Left kidney (tissue), 1 donor: ENCODE measurements at regions not wholly inside any gene's neighbourhood (a gene's known extent, or its start where the extent isn't known, plus 50 kb on each side); places are given as distances from the start of the nearest gene placed in this dataset.
"Not testable (repeated sequence)": the region's sequence is repeated elsewhere in the genome, so short reads cannot be mapped to it uniquely, and the experiment has no call there.

Source experiments
- DNase-seq: peaks from one replicate; pipeline ENCODE4 v3.0.0-alpha.2; 2013

DNA sequence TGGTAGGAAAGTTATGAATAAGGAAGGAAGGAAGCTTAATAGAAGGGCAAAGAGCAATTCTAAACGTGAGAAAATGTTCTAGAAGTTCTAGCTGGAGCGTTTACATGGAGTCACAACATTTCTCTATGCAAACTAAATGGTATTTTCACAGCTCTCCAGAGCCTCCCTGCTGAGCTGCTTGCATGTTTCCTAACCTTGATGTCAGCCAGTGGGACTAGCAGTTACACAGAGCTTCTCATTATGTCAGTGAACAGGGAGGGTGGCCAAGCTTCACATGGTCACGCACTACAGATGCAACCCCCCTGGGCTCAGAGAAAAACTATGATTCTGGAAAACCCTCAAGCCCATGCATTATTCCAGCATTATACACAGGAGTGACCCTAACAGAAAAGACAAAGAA is 153.4 kb upstream of the CCDC150 start:
- no peak for DNase-seq

DNA sequence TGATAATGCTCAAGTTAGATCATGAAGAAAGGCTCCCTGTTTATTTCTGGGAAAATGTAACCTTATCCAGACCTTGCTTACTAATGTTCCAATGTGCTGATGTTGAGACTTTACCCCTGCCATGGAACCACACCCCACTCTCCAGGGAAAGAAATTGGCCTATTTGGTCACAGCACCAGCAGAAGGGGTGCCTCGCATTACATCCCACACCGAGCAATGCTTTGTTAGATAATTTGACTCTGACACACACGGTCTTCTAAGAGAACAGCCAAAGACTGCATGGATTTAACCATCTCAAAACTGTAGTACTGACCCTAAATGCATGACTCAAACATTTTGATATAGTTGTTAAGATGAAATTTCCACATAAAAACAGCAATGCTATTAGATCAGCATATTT is 152.1 kb upstream of the CCDC150 start:
- DNase-seq, result no peak

DNA sequence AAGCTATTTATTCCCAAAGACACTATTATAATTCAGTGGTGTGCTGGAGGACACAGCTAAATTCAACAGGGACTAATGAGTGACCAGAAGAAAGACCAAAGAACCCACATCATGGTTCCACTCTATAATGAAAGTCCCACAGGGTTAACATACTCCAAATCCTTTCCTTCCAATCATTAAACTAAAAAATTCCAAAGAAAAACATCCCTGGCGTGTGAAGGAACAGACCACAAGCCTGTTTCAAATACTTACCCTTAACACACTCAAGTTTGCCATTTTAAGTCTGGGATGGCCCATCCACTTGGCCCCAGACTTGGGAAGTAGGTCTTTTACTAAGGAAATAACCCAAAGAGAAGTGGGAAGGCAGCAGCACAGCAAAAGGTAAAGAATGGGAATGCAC is 150.1 kb upstream of the CCDC150 start:
- DNase-seq, result no peak

DNA sequence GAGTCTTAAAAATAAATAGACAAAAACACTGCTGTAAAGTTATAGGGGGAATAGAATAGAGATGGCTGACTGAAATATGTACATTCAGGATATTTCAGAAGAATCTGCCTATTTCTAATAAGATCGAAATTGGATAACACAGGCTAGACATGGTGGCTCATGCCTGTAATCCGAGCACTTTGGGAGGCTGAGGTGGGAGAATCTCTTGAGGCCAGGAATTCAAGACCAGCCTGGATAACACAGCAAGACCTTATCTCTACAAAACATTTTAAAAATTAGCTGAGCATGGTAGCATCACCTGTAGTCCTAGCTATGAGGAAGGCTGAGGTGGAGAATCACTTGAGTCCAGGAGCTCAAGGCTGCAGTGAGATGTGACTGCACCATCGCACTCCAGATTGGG is 146.6 kb upstream of the CCDC150 start:
- no peak for DNase-seq

DNA sequence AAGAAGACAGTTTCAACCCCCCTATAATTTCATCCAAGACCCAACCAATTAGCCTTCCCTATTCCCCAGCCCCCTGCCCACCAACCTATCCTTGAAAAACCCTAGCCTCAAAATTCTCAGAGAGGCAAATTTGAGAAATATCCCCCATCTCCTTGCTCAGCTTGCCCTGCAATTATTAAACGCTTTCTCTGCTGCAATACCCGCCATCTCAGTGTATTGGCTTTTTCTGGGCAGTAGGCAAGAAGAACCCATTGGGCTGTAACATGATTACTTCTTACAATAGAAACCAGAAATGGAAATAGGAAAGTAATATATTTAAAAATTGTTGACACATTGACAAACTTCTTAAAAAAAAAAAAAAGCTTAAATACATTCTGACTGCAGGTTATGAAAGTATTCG is 140.6 kb upstream of the CCDC150 start:
- DNase-seq, result no peak

DNA sequence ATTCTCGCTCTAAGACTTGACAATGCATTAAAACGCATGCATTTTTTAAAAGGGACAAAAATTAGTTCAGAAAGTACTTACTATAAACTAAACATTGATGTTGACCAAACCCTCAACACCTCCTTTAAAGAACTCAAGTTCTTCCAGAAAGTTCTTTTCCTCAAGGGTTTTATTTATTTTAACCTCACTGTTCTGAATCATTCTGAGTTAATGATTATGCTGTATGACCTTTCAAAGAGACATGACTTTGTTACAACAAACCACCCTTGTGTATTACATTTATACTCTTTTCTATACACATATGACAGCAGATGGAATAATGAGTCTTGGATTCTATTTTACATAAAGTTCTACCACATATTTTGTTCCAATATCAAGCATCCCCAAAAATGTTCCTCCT is 139.8 kb upstream of the CCDC150 start:
- DNase-seq, result no peak

DNA sequence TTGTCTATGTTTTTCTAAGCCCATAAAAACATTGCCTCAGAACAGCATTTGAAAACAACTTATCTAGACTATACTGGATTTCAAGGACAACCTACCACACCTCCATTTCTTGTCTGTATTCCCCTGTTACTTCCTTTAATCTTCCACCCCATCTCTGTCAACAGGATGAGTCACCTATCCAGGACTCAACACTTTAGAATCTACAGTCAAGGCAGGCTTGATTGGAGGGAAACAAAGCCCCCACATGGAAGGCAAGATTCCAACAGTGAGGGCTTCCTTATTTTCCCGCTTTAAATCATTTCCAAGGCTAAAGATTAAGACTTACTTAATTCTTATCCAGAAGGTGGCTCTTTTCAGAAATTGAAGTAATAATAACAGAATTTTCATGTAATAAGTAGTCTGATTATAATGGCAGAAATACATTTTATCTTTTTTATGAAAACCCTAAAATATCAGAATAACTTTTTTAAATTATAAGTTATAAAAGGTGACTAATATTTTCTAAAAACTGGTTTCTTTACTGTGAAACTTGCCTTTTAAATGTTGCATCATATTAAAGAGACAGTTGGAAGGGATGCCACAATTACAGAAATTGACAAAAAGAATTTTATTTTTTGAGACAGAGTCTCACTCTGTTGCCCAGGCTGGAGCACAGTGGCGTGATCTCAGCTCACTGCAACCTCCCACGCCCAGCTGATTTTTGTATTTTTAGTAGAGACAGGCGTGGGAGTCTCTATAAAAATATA is 138.7 kb upstream of the CCDC150 start:
- DNase-seq, result no peak

DNA sequence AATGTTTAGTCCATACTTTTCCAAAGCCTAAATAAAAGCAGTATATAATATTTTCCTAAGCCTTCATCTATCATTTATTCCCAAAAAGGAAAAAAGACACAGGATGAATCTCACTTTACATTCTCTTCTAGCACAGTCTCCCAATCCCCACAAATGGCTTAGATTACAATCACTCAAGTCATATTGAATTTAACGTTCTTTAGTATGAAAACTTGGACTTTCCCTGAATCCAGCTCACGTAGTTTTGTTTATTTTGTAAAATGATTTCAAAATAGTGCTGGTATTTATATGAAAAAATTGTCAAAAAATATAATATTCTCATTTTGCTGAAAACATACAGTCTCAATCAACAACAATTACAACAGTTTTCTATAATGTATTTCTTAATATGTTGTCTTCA is 137.7 kb upstream of the CCDC150 start:
- no peak for DNase-seq

DNA sequence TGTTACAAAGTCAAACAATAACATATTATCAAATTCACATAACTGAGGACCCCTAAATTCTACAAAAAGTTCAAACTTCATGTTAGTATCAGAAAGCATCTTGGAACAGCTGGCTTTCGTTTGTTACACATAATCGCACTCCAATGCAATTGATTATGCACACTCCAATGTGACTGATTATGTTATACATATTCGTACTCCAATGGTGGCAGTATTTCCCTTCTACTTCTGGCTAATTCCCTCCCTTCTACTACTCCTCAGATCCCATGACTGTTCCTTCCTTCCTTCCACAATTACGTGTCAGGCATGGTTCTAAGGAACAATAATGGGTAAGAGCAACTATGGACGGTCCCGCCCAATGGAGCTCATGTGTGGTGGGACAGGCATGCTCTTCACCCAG is 137.1 kb upstream of the CCDC150 start:
- DNase-seq, result no peak

DNA sequence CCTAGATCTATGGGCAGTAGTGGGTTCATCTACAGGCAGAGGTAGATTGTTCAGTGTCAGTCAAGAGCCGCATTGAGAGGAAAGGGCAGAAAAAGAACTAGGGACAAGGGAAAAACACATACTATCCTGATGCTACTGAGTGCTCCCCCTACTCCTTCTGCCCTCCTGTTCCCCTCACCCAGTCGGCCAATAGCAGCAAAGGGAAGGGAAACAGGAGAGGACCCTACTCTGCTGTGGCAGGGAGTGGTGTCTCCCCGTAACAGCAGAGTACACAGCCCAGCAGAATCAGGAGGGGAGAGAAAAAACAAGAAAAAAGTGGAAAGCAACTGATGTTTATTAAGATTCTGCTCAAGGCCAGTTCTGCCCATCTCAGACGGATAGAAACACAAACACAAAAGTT is 136.1 kb upstream of the CCDC150 start:
- DNase-seq, result no peak

DNA sequence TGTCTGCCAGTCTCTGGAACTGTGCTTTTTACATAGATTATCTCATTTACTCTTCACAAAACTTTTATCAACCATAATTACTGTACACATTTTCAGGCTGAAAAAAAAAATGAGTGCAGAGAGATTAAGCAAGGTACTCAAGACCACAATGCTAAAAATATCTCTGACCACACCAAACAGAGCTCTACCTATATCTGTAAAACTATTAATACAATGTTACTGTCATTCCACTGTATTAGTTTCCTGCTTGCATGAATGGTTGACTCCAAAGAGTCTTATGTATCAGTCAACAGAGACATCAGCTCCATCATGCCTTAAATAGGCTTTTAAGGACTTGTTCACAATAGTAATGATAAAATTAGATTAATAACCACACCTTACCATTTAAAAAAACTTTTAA is 134.7 kb upstream of the CCDC150 start:
- DNase-seq, result no peak

DNA sequence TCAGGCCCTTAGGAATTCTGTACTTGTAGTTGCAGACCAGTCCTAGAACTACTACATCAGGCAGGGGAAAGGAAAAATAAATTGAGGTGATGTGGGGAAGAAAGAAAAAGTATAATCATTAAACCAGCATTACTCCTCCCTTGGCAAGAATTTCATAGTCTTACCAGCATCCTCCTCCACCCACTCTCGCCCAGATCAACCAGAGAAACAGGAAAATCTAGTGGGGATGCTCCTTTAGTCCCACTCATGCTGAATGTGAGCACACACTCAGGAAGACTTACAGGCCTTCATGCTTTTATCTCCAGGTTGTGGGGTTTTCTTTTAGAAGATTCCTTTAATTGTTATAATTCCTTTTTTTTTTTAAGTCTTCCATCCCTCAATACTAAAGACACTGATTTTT is 129.3 kb upstream of the CCDC150 start:
- no peak for DNase-seq

DNA sequence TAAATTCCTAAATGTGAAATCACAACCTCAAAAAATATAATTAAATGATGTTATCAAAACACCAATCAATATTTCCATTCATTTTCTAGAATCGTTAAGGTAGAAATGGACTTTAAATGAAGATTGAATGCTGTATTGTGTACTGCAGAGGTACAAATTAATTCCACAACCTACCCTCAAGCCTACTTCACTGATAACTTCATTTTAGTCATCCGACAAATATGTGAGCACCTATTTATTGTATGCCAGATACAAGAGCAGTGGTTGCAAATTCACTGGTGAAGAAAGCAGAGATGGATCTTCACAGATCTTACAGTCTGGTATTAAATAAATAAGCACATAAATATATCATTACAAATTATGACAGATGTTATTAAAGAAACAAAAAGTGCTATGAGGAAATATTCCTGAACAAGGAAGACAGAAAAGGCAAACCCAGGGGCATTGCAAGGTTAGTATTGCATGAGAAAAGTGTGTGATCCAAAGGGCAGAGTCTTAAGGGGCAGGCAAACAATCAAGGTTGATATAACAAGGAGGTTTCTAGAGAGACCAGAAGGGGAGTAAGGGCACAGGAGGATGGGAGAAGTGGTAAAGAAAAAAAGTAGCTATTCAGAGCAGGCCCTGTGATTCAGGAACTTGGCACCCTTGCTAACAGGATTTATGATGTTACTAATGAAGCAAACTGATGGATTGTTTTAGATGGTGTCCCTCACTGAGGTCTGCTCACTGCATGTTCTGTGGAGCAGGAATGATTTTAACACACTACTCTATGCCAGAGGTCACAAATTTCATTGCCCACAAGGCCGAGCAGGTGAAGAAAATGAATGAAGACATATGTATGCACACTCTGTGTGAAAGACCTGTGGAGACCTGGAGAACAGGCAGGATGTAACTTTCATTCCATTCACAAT is 128.0 kb upstream of the CCDC150 start:
- no peak for DNase-seq

DNA sequence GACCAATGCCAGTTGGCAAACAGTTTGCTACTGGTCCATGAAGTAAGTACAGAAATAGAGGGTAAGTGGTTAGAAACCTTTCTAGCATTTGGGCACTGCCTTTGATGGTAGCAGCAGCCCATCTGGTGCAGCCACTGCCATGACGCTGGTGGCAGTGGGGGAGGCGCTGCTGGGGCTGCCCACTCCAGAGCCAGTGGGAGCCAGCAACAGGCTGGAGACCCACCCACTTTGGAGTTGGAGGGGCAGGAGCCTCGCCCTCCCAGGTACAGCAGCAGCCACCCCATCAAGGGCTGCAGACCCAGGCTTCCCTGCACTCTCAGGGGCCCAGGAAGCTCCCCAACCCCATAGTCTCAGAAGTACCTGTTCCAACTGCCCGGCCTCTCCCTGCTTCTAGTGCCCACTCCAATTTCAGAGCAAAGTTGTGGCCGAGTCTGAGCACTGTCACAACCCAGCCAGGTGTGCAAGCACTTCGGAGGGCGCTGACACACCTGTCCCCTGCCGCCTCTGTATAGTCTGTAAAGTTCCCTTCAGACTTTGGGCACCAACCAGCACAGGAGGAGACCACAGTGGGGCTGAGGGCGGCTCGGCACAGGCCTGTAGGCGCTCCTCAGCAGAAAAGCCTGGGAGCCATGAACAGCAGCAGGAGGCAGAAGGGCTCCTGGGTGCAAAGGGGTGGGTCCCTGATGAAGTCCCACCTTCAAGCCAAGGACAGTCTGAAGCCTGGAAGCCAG is 125.6 kb upstream of the CCDC150 start:
- DNase-seq, result no peak

DNA sequence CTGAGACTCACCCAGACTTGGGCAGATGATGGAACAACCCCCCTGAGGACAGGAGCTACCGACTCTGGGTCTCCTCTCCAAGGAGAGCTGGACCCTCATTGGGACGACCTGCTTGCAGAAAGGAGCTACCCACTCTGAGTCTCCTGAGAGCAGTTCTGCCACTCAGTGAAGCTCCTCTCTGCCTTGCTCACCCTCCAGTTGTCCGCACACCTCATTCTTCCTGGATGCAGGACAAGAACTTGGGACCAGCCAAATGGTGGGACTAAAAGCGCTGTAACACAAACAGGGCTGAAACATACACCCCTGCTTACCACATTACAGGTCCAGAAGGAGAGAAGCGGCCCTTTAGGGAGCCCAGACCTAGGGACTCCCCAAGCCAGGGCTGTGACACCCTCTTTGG is 124.9 kb upstream of the CCDC150 start:
- no peak for DNase-seq

DNA sequence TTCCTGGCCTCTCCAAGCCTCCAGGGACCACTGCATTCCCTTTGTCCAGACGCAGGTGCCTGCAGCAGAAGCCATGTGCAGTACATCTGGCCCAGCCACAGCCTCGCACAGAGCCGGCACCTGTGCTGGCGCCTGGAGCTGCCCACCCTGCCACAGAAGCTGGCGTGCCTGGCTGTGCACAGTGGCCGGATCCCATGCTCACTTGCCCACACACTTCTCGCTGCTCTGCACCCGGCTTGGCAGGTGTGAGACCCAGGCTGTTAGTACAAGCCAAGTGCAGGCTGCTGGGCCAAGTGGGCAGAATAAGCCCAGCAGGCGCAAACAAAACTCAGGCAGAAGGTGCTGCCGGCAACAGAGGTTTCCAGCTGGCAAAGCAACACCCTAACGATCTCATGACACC is 124.5 kb upstream of the CCDC150 start:
- no peak for DNase-seq

DNA sequence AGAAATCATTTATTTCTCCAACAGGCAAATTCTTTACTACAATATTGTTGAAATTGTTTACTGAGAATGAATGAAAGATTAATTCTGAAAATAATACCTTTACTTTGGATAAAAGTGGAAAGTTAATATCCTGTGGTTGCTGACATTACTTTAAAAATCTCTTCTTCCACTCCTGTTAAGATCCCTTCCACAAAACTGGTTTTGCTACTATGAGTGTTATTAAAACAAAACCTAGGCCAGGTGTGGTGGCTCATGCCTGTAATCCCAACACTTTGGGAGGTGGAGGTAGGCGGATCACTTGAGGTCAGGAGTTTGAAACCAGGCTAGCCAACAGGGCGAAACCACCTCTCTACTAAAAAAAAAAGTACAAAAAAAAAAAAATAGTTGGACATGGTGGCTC is 123.9 kb upstream of the CCDC150 start:
- DNase-seq, result no peak

DNA sequence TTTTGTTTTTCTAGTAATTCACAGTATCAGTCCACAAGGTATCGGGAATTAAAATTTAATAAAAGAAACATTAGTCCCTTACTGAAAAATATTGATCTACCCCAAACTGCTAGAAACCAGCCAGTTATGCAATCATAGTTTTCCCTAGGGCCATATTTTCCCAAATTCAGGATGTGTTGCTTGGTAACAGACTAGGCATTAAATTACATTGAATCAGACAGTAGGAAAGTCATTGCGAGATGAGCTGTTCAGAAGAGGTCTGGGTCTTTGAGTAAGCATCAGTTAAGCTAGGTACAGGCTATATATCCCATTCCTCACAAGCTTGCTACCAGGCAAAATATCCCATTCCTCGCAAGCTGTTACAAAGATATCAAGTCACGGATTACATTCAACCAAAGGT is 123.0 kb upstream of the CCDC150 start:
- DNase-seq, result no peak

DNA sequence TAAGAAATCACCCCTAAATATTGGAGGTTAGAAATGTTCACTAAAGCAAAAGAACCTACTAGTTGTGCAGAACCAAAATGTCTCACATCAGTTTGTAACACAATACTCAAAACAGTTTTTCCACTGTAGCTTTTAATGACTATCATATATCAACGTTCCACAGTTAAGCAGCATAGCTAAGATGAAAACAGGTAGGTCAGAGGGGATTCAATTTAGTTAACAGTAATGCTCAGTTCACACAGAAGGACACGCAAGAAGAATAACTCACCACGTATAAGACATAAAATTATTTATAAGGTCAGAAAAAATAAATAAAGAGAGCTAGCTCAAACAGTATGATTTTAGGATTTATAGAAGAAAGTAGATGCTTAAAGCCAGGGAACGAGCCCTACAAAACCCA is 118.9 kb upstream of the CCDC150 start:
- DNase-seq, result peak; percentile 25

DNA sequence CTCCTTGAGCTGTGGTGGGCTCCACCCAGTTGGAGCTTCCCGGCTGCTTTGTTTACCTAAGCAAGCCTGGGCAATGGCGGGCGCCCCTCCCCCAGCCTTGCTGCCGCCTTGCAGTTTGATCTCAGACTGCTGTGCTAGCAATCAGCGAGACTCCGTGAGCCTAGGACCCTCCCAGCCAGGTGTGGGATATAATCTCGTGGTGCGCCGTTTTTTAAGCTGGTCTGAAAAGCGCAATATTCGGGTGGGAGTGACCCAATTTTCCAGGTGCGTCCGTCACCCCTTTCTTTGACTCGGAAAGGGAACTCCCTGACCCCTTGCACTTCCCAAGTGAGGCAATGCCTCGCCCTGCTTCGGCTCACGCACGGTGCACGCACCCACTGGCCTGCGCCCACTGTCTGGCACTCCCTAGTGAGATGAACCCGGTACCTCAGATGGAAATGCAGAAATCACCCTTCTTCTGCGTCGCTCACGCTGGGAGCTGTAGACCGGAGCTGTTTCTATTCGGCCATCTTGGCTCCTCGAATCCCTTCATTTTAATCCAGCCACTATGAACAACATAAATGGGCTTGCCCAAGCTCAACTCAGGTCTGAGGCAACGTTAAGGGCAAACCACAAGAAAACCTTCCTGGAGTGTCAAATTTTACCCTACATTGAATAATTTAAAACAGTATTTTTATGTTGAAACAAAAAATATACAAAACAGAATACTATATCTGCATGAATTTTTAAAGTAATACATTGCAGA is 112.4 kb upstream of the CCDC150 start:
- not testable (repeated sequence) for DNase-seq

DNA sequence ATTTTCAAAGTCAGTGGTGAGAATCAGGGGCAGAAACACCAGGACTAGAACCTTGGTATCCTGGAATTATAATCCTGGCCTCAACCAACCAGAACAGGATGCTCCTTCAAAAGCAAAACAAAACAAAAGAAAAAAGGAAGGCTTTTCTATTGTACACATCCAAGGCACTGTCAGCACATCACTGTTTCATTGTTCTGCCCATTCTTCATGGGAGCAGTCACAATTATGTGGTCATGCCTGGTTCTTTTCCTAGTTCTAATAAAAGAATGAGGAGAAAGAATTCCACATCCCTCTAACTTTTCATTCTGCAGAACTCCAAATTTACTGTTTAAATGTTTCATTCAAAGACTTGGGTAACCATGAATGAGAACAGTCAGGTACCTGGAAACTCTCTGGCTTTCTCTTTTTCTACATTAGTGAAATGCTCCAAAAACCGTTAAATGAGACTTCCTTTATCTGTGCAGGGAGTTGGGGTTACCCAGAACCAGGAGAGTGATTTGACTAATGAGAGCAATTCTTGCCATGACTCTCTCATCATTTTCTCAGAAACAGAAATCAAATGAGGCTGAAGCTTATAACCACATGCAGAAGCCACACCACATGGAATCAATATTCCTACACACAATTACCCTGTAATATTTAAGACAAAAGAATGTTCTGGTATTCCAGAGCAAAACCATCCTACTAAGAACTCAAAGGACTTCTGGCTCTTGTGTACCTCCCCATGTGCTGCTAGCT is 110.9 kb upstream of the CCDC150 start:
- DNase-seq, result no peak

DNA sequence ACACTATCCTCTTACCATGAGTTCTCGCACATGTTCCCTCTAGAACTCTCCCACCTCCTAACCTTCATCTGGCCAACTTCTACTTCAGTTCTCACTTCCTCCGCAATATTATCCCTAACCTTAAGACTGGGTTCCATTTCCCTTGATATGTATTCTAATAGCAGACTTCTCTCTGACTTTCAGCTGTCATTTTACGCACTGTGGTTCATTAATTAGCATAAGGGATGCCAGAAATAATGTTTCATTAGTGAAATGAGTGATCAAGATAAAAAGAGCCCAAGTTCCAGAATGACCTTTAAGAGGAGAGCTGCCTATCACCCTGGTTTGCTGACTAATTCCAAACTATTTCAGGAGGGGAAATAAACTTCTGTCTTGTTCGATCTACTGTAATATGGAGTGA is 108.6 kb upstream of the CCDC150 start:
- no peak for DNase-seq
